MCF 10A (cell line): ENCODE measurements at regions not wholly inside any gene's neighbourhood (a gene's known extent, or its start where the extent isn't known, plus 50 kb on each side); places are given as distances from the start of the nearest gene placed in this dataset.

ENCODE experiments used
- BruUV-seq: library from RNA; stranded (reverse); fragments of 400-500 nt; replicated peaks from 2 replicates; lab custom pipeline; 2021; lab: Mats Ljungman, UMichigan
- CTCF ChIA-PET: fragments of 300-600 bp; sonication (Branson Sonifier 250); formaldehyde crosslinking; extraction: SDS; loops from one replicate; lab custom pipeline; 2021; ENCODE audit warnings: antibody characterized with exemption, inconsistent platforms; lab: Yijun Ruan, JAX
- POLR2A ChIA-PET: fragments of 300-600, 350-650 bp; sonication (Branson Sonifier 250); formaldehyde crosslinking; extraction: SDS; loops from one replicate; lab custom pipeline; 2020; ENCODE audit warnings: antibody characterized with exemption, inconsistent platforms; lab: Yijun Ruan, JAX
- DNase-seq: peaks from one replicate; pipeline ENCODE4 v3.0.0-alpha.2; 2018; ENCODE audit not compliant: unreplicated experiment
- H3K27ac Mint-ChIP-seq: one replicate; pipeline ENCODE4 v1.8.0; 2022; ENCODE audit warnings: mild to moderate bottlenecking, low read depth, mixed read lengths; ENCODE audit not compliant: unreplicated experiment
- H3K27me3 Mint-ChIP-seq: one replicate; pipeline ENCODE4 v1.8.0; 2022; ENCODE audit warnings: mixed read lengths; ENCODE audit not compliant: insufficient read depth, unreplicated experiment
- H3K36me3 Mint-ChIP-seq: one replicate; pipeline ENCODE4 v1.8.0; 2022; ENCODE audit warnings: mild to moderate bottlenecking, moderate library complexity, mixed read lengths; ENCODE audit not compliant: insufficient read depth, unreplicated experiment
- H3K4me1 Mint-ChIP-seq: one replicate; pipeline ENCODE4 v1.8.0; 2022; ENCODE audit warnings: mixed read lengths; ENCODE audit not compliant: insufficient read depth, unreplicated experiment
- H3K4me3 Mint-ChIP-seq: one replicate; pipeline ENCODE4 v1.8.0; 2022; ENCODE audit warnings: mild to moderate bottlenecking, moderate library complexity, mixed read lengths; ENCODE audit not compliant: unreplicated experiment
- H3K9me3 Mint-ChIP-seq: one replicate; pipeline ENCODE4 v1.8.0; 2022; ENCODE audit warnings: mixed read lengths; ENCODE audit not compliant: unreplicated experiment
- intact Hi-C: fragments of 100-400 bp; cut with micrococcal nuclease; formaldehyde crosslinking; loops from 2 replicates; pipeline ENCODE4 v1.14.1; 2022
- TF ChIP-seq, protein P1 (sequence below): fragments of 200-600 bp; IDR thresholded peaks from one replicate; pipeline ENCODE4 v1.8.0; 2022; ENCODE audit warnings: antibody characterized with exemption, mild to moderate bottlenecking; ENCODE audit not compliant: unreplicated experiment

DNA sequence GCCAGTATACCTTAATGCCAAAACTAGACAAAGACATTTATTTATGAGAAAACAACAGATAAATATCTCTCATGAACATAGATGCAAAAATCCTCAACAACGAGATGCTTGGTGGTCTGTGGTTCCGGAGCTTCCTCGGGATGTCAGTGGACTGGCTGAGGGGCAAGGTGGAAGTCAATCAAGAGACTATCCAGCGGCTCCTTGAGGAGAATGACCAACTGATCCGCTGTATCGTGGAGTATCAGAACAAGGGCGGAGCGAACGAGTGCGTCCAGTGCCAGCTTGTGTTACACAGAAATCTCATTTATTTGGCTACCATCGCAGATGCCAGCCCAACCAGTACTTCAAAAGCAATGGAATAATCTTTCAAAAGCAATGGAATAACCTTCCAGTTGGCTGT, 60.0 kb upstream of the PARD3 start:
- Mint-ChIP-seq H3K27me3 (no peaks in the 10 kb centered on the region), H3K4me1 (no peaks in the 10 kb centered on the region), H3K36me3 (no peaks in the 10 kb centered on the region), H3K4me3 (no peak overlapping the region), H3K27ac (no peak overlapping the region), H3K9me3 (no peaks in the 10 kb centered on the region)
- no TSS peak for BruUV-seq
- POLR2A ChIA-PET: interaction anchor here (0.8 kb wide), 1 partner anchor 10 kb away, joined by 3 read pairs; no protein-coding TSS in a partner anchor
- TF ChIP-seq, protein P1, sequence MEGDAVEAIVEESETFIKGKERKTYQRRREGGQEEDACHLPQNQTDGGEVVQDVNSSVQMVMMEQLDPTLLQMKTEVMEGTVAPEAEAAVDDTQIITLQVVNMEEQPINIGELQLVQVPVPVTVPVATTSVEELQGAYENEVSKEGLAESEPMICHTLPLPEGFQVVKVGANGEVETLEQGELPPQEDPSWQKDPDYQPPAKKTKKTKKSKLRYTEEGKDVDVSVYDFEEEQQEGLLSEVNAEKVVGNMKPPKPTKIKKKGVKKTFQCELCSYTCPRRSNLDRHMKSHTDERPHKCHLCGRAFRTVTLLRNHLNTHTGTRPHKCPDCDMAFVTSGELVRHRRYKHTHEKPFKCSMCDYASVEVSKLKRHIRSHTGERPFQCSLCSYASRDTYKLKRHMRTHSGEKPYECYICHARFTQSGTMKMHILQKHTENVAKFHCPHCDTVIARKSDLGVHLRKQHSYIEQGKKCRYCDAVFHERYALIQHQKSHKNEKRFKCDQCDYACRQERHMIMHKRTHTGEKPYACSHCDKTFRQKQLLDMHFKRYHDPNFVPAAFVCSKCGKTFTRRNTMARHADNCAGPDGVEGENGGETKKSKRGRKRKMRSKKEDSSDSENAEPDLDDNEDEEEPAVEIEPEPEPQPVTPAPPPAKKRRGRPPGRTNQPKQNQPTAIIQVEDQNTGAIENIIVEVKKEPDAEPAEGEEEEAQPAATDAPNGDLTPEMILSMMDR: no peak
- intact Hi-C loops: no loop called here
- CTCF ChIA-PET: interaction anchor here (0.7 kb wide), 1 partner anchor 55 kb away, joined by 3 read pairs; no protein-coding TSS in a partner anchor
- DNase-seq: no peak

DNA sequence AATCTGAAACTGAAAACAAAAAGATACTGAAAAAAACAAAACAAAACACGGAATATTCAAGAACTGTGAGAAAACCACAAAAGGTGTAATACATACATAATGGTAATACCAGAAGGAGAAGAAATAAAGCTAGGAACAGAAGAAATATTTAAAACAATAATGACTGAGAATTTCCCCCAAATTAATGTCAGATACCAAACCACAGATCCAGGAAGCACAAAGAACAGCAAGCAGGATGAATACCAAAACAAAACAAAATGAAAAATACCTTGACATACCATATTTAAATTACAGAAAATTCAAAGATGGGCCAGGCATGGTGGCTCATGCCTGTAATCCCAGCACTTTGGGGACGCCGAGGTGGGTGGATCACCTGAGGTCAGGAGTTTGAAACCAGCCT, 57.7 kb upstream of the PARD3 start:
- TF ChIP-seq, protein P1: no peak
- intact Hi-C loops: no loop called here
- Mint-ChIP-seq H3K4me3 (no peak overlapping the region), H3K4me1 (no peaks in the 10 kb centered on the region), H3K27me3 (peaks cover 10% of the 10 kb centered on the region), H3K27ac (no peak overlapping the region), H3K36me3 (no peaks in the 10 kb centered on the region), H3K9me3 (no peaks in the 10 kb centered on the region)
- CTCF ChIA-PET: no interaction called here
- DNase-seq: no peak
- no TSS peak for BruUV-seq
- POLR2A ChIA-PET: no interaction called here

DNA sequence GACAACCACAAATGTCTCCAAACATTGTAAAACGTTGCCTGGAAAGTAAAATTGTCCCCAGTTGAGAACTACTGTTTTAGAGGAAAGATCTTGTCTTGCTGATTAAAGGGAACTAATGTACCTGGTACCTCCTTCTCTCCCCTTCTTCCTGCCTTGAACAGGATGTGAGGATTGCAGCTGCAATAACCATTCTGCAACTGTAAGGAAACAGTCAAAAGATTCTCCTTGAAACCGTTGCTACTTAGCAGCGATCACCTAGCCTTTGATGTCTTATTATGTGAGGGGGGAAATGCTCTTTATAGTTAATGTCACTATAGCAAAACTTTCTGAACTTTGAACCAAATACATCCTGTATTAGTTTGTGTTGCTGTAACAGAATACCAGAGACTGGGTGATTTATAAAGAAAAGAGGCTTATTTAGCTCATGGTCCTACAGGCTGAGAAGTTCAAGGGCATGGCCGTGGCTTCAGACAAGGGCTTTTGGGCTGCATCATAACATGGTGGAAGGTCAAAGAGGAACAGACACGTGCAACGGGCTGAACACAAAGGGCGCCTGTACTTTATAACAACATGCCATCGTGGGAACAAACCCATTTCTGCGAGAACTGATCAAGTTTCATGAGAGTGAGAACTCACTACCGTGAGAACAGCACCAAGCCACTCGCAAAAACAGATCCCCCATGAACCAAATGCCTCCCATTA, 54.2 kb upstream of the PARD3 start:
- no peak overlapping the region for H3K27ac Mint-ChIP-seq
- TF ChIP-seq, protein P1: no peak
- H3K36me3 Mint-ChIP-seq: no peaks in the 10 kb centered on the region
- H3K4me3 Mint-ChIP-seq: no peak overlapping the region
- H3K9me3 Mint-ChIP-seq: no peaks in the 10 kb centered on the region
- no TSS peak for BruUV-seq
- peaks cover 10% of the 10 kb centered on the region for H3K27me3 Mint-ChIP-seq
- intact Hi-C loops: no loop called here
- ChIA-PET CTCF (interaction anchor here (0.6 kb wide), 1 partner anchor 231 kb away, joined by 3 read pairs; no protein-coding TSS in a partner anchor), POLR2A (no interaction called here)
- no peak for DNase-seq
- peaks cover 5% of the 10 kb centered on the region for H3K4me1 Mint-ChIP-seq

DNA sequence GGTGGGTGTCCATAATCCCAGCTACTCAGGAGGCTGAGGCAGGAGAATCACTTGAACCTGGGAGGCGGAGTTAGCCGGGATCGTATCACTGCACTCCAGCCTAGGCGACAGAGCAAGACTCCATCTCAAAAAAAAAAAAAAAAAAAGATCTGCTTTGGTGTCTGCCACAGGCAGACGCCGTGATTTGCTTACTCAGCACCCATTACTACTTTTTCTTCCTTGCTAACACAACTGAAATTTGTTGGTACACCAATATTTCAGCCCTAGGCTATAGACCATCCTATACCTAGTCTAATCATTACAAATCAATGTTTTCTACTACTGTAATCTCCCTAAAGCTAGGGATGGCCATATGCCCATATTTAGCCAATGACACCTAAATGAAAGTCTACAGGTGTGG, 53.5 kb upstream of the PARD3 start:
- intact Hi-C loops: no loop called here
- no peaks in the 10 kb centered on the region for H3K9me3 Mint-ChIP-seq
- ChIA-PET POLR2A (no interaction called here), CTCF (interaction anchor here (0.6 kb wide), 1 partner anchor 230 kb away, joined by 3 read pairs; no protein-coding TSS in a partner anchor)
- TF ChIP-seq, protein P1: no peak
- BruUV-seq: no TSS peak
- no peak for DNase-seq
- H3K4me3 Mint-ChIP-seq: no peak overlapping the region
- H3K36me3 Mint-ChIP-seq: no peaks in the 10 kb centered on the region
- peaks cover 5% of the 10 kb centered on the region for H3K4me1 Mint-ChIP-seq
- H3K27ac Mint-ChIP-seq: no peak overlapping the region
- peaks cover 10% of the 10 kb centered on the region for H3K27me3 Mint-ChIP-seq
